Activated naive CD8-positive, alpha-beta T cell treated with anti-CD3 and anti-CD28 coated beads, Interleukin-2, amount 10 ng/mL, durations not matched to agents 7 days and 5 days (primary cell): ENCODE measurements at regions not wholly inside any gene's neighbourhood (a gene's known extent, or its start where the extent isn't known, plus 50 kb on each side); places are given as distances from the start of the nearest gene placed in this dataset.

ENCODE experiments used
- ATAC-seq: fragments of 150-1000 bp; cut with Tn5 transposase; one replicate; pipeline ENCODE4 v1.10.0; 2021; ENCODE audit warnings: low read depth, moderate library complexity
- POLR2A ChIA-PET: fragments of 350-600 bp; sonication (Branson Sonifier 250); formaldehyde crosslinking; loops from one replicate; lab custom pipeline; 2021; ENCODE audit warnings: antibody characterized with exemption; lab: Charles Lee
- DNase-seq: peaks from one replicate; pipeline ENCODE4 v3.0.0; 2021
- H3K27ac Mint-ChIP-seq: one replicate; pipeline ENCODE4 v1.8.0; 2022; ENCODE audit warnings: mild to moderate bottlenecking, mixed read lengths
- H3K27me3 Mint-ChIP-seq: one replicate; pipeline ENCODE4 v1.8.0; 2022; ENCODE audit warnings: mild to moderate bottlenecking, moderate library complexity, mixed read lengths
- H3K36me3 Mint-ChIP-seq: one replicate; pipeline ENCODE4 v1.8.0; 2021; ENCODE audit warnings: mild to moderate bottlenecking, mixed read lengths
- H3K4me1 Mint-ChIP-seq: one replicate; pipeline ENCODE4 v1.8.0; 2021; ENCODE audit warnings: mixed read lengths
- H3K4me3 Mint-ChIP-seq: one replicate; pipeline ENCODE4 v1.8.0; 2022; ENCODE audit warnings: mild to moderate bottlenecking, moderate library complexity, mixed read lengths
- H3K9me3 Mint-ChIP-seq: one replicate; pipeline ENCODE4 v1.8.0; 2021; ENCODE audit warnings: mixed read lengths

DNA sequence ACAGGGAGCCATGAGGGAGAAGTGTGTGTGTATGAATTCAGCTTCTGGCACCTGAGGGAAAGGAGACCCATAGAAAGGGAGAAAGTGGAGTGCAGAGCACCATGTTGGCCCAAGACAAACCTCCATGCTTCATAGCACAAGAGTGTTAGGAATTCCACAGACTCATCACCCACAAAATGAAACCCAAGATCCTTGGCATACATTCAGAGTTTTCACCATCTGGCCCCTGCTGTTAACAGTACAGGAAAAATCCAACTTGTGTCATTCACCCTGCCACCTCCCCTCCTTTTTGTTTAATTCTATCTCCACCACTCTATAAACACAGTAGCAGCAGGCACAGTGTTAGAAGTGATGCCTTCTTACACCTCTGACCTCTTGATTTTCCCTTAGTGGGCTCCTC is 60.0 kb upstream of the MNS1 start:
- peaks cover 29% of the 10 kb centered on the region for H3K27me3 Mint-ChIP-seq
- H3K4me1 Mint-ChIP-seq: no peaks in the 10 kb centered on the region
- H3K9me3 Mint-ChIP-seq: peaks cover 2% of the 10 kb centered on the region
- POLR2A ChIA-PET: no interaction called here
- H3K36me3 Mint-ChIP-seq: peaks cover 2% of the 10 kb centered on the region
- no peak for ATAC-seq
- no peak overlapping the region for H3K27ac Mint-ChIP-seq
- no peak overlapping the region for H3K4me3 Mint-ChIP-seq
- no peak for DNase-seq

DNA sequence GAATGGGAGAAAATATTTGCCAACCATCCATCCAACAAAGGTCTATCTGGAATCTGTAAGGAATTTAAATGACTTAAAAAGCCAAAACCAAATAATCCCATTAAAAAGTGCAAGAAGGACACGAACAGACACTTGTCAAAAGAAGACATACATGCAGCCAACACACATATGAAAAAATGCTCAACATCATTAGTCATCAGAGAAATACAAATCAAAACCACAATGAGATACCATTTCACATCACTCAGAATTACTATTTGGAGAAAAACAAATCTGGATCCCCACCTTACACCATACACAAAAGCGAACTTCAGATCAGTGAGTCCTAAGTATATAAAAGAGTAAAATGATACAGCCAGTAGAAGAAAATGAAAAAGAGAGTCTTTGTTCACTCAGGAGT is 58.6 kb upstream of the MNS1 start:
- Mint-ChIP-seq H3K36me3 (peaks cover 2% of the 10 kb centered on the region), H3K4me1 (no peaks in the 10 kb centered on the region), H3K4me3 (no peak overlapping the region), H3K27ac (no peak overlapping the region), H3K9me3 (peaks cover 6% of the 10 kb centered on the region), H3K27me3 (peaks cover 35% of the 10 kb centered on the region)
- POLR2A ChIA-PET: no interaction called here
- DNase-seq: no peak
- no peak for ATAC-seq

DNA sequence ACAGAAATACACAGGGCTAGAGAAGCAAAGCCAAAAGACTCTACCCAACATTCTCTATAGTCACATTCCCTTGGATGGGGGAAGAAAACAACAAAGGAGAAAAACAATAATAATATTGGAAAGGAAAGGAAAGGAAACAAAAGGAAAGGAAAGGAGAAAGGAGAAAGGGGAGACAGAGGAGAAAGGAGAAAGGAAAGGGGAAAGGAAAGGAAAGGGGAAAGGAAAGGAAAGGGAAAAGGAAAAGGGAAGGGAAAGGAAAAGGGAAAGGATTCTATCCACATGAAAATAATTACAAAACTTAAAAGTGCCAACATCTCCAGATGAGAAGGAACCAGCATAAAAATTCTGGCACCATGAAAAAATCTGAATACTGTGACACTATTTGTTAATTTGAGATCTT is 54.1 kb upstream of the MNS1 start:
- H3K4me3 Mint-ChIP-seq: no peak overlapping the region
- no peaks in the 10 kb centered on the region for H3K4me1 Mint-ChIP-seq
- H3K27ac Mint-ChIP-seq: no peak overlapping the region
- ATAC-seq (no peak), DNase-seq (no peak)
- H3K27me3 Mint-ChIP-seq: peaks cover 34% of the 10 kb centered on the region
- POLR2A ChIA-PET: no interaction called here
- H3K36me3 Mint-ChIP-seq: peaks cover 2% of the 10 kb centered on the region
- peaks cover 14% of the 10 kb centered on the region for H3K9me3 Mint-ChIP-seq
